Iris pigment epithelial cell (primary cell): ENCODE measurements at regions not wholly inside any gene's neighbourhood (a gene's known extent, or its start where the extent isn't known, plus 50 kb on each side); places are given as distances from the start of the nearest gene placed in this dataset.

Experiments used
- DNase-seq: peaks from one replicate; pipeline ENCODE4 v3.0.0-alpha.2; 2011; ENCODE audit warnings: low read depth

DNA sequence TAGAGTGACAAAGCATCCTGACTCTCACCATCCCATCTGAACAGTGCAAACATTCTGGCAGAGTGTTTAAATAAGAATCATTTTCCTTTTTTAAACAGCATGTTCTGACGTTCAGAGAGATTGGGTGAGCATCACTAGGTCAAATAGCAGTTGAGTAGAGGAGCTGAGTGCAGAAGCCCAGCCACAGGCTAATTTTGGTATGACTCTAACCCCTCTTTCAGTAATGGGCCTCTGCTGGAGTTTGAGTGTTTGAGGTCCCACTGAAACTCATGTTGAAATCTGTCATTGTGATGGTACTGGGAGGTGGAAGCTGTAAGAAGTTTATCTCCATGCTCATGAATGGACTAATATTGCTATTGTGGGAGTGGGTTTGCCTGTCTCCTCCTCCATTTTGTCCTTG is 194.4 kb downstream of the SALL1 start:
- no peak for DNase-seq

GRCh38 chr16:50955311-50955710 is 195.8 kb downstream of the SALL1 start:
- no peak for DNase-seq

GRCh38 chr16:50954469-50954868 is 196.6 kb downstream of the SALL1 start:
- no peak for DNase-seq

DNA sequence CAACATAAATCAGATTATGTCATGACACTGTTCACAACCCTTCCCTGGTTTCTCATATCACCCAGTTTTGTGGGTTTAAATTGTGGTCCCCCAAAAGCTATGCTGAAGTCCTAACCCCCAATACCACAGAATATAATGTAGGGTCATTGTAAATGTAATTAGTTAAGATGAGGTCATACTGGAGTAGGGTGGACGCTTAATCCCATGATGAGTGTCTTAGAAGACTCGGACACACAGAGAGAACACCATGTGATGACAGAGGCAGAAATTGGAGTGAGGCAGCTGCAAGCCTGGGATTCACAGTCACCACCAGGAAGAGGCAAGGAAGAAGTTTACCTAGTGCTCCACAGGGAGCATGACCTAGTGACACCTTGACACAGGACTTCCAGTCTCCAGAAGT is 197.8 kb downstream of the SALL1 start:
- DNase-seq = no peak

DNA sequence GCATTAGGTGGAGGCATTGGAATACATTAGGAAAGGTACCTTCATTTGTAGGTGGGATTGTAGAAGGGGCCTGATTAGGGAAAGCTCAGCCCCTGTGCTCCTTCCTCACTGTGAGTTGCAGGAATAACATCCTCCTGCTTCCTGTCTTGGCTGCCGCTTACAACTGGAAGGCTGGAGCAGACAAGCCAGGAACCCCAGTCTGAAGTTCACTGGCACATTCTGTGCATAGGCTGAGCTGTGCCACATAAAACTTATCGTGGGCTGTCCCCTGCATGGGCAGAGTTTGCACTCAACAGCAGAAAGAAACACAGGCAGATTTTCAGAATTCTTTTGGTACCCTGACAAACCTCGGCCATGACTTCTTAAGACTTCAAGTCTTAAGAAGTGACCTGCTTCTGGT is 200.1 kb downstream of the SALL1 start:
- DNase-seq = no peak

GRCh38 chr16:50948268-50948930 is 202.7 kb downstream of the SALL1 start:
- DNase-seq = no peak

DNA sequence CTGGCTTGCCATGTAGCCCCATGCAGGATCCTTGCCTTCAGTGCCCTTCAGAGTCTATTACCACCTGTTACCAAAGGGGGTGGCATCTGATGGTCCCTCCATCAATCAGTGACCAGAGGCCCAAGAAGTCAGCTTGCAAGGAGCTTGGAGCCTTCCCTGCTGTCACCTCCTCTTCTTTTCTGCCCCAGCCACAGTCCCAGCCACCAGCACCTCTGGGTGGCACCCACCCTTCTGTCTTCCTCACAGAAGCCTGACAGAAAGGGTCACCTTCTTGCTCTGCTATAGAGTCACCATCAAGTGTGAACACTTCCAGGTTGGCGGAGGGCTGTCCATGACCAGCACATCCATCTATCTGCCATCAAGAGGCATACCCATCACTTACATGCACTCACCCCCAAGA is 203.2 kb downstream of the SALL1 start:
- DNase-seq = no peak

- DNase-seq = no peak
Observed at GRCh38 chr16:50946606-50947005, 204.5 kb downstream of the SALL1 start.

GRCh38 chr16:50946098-50946497 is 204.2 kb downstream of the CYLD start:
- no peak for DNase-seq

DNA sequence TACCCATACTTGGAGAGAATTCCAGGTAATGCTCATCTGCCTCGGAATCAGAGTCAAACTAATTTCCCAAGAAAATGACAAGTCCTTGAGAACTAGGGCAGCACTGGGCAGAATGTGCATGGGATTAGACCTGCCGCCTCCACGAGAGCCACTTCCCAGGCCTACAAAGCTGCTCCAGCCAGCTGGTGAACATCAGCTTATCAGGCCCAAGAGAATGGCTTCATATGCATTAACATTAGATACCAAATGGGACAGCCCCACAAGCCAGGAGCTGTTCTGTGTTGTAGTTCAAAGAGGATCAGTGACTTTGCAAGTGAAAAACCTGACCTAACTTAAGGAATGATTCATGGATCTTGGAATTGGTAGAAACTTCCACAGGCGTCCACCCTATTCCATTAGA is 203.3 kb downstream of the CYLD start:
- DNase-seq = no peak

- DNase-seq = no peak
Observed at GRCh38 chr16:50944436-50944835, 202.6 kb downstream of the CYLD start.

- DNase-seq = no peak
Observed at GRCh38 chr16:50944033-50944432, 202.1 kb downstream of the CYLD start.

DNA sequence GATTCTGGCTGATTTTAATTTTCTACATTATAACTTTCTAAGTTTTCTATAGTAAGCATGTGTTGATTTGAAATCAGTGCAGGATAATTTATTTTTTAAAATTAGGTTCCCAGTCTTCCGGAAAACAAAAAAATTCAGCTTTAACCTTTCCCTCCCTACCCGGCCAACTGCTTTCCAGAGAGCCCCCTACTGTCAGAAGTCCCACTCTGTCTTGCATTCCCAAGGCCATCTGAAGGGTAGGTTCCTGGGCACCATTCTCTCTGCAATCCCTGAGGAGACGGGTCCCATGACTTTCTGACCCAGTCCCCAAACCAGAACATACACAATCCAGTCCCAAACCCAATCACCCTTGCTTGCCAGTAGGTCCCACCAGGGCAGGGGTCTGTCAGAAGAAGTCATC is 200.3 kb downstream of the CYLD start:
- DNase-seq = no peak

DNA sequence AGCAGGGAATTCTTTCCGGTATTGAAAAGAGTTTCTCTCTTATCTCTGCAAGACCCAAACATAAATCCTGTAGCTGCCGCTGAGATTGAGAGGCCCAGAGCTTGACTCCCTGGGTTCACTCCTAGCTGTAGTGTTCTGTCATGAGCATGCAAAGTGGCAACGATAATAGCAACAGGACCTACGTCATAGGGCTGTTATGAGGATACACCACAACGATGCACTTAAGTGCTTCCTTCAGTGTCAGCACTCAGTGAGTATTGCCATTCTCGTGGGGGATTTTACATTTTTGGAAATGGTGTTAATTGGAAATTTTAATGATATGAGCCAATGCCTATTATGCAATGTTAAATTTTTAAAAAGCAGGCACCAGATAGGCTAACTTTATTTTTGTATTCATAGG is 199.8 kb downstream of the CYLD start:
- DNase-seq = no peak

GRCh38 chr16:50940275-50940854 is 198.5 kb downstream of the CYLD start:
- no peak for DNase-seq

DNA sequence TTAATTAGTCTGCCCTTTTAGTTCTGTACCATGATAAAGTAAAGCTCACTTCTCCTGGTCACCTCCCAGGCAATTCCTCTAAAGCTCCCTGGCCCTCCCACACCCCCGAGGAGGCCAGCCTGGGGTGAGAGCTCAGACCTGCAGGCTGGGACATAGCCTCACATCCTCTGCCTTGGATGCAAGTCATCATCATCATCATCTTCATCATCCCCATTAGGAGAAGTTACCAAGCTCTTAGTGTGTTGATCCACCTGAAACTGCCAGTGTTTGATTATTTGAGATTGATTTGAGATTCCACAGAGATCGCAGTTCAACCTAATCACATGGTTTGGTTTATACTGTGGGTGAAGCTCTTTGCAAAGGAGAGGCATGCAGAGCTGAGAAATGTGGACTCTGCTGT is 197.5 kb downstream of the CYLD start:
- no peak for DNase-seq

DNA sequence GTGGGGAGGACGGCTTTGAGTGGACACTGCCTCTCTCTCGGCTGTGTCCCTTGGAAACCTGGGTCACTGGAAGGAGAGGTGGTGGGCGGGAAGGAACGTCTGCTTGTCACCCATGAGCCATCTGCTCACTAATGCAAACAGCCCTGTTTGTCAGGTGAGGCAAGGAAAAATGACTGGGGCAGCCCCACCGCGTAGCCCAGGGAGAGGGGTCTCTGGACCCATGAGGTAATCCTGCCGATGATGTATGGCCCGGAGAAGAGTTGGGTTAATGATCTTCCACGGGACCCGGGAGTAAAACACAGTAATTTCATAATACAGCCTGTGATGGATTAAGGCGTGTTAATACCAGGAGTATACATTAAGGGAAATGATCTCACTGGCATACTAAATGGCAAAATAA is 197.0 kb downstream of the CYLD start:
- no peak for DNase-seq

- no peak for DNase-seq
Observed at GRCh38 chr16:50933262-50933661, 191.4 kb downstream of the CYLD start.

DNA sequence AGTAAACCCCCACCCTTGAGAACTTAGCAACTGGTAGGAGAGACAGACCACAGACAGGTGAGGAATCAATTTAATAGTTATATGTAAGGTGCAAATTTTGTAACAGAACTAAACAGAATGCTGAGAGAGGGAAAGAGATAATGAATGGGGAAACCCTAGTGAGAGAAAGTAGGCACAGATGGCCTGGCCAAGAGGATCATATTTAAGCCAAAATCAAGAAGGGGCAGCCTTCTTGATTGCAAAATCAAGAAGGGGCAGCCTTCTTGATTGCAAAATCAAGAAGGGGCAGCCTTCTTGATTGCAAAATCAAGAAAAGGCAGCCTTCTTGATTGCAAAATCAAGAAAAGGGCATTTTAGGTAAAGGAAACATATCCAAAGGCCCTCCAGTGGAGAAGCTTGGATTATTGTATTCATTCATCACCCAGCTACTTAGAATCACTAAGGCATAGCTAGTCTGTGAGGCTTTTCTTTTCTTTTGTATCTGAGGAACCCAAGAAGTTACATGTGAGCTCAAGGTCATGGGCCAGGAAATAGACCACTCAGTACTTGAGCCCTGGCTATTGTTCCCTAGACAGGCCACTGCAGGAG is 190.6 kb downstream of the CYLD start:
- no peak for DNase-seq

- no peak for DNase-seq
Observed at GRCh38 chr16:50928065-50928464, 186.2 kb downstream of the CYLD start.

DNA sequence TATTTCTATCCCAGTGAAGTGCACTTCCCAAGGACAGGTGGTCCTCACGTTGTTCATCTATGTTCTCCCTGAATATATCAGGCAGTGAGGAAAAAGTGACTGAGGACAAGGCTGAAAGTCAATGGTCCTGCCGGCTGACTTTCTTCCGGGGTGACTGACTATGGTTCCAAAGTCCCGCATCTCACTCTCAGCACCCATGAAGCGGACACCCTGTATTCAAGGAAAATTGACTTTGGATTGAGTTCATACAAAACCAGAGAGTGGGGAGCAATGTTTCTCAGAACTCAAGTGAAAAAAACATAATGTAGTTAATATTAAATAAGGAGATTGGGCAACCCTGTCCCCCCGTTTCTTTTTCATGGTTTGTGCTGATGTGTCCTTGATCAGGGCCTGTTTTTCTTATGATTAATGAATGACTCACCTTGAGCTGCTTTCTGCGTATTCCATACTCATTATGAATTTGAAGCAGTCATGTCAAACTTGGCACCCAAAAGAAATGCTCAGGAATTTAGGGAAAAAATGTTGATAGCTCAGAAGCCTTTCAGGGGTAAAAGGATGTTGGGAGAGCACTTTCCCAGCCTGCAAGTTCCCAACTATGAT is 184.0 kb downstream of the CYLD start:
- peak; percentile 7 for DNase-seq

DNA sequence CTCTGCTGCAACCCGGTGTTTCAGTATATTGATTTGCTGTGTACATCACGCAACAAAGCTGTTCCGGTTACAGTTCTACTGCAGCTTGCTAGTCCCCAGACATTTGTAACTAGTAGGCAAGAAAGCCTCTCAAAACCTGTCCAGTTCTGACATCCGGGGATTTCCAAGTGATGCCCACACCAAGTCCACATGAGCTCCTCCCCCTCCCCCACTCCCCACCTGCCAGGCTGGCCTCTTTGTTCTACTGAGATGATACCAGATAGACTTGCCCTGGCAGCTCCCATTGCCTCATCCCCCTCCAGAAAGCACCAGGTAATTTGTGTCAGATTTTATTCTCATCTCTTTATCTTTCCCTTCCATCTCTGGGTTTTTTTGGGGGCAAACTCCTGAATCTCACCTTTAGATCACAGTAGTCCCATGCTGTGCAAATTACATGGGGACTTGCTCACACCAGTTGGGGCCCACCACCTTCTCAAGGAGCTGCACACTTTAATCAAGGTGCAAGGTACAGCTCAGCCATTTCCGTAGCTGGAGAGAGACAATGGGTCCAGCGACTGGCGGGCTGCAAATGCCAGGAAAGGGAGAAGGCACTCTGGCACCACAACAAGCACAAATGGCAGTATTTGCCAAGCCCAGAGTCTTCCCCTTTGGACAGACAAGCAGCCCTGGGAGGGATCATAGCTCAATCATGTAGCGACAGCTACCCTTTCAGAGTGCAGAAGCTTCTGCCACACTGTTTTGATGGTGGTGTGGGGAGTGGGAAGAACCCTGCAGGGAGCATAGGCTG is 183.1 kb downstream of the CYLD start:
- DNase-seq = no peak
